ENCODE measurements at regions not wholly inside any gene's neighbourhood (a gene's known extent, or its start where the extent isn't known, plus 50 kb on each side); places are given as distances from the start of the nearest gene placed in this dataset.

DNA sequence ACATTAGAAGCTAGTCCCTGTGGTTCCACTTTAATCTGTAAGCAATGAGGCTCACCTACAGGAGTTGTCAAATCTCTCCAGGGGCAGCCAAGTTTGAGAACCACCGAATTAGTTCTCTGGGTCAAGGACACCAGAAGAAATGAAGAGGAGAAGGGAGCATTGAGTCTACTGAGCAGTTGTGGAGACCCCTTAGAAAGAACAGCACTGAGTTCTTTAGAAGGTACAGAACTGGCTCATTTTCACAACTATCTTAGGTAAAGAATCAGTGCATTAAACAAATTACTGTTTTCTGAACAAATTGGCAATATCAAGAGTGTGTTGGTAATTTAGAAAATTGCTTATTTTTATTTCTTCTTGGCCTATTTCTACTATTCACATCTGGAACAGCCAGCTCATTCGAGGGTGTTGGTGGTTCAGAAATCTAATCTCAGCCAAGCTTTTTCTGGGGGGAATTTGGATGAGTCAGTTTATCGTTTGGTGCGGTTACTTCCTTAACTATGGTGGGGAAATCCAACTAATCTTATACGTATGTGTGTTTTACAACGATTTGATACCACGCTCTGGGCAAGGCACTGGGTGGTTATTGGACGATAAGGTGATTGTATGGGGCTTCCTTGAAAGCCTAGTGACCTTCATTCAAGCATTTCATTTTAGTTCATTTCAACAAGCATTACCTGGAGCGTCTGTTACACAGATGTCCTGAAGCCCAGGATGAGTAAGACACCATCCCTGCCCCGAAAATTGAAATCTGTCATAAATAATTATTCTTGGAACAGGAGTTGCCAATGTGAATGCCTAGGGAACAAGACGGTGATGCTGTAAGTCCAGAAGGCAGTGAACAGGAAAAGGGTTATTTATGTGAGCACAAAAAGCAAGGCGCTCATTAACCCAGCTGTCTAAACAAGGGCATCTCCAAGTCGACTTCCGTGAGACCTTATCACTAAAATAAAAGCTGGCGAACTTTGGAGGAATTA, 52.0 kb upstream of the TMPRSS2 start:
- no peak for DNase-seq

DNA sequence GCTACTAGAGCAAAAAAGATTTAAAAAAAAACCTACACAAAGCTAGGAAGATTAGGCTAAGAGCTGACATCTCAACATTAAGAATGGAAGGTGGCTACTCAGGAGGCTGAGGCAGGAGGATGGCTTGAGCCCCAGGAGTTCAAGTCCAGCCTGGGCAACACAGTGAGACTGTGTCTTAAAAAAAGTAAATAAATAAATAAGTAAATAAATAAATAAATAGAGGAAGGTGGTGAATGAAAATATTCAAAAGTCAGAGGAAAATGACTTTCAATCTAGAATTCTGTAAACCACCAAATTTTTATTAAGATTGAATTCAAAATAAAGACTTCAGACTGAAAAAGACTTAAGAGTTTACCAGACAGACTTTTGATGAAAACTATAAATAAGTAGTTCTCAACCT, 50.9 kb upstream of the TMPRSS2 start:
- no peak for DNase-seq

DNA sequence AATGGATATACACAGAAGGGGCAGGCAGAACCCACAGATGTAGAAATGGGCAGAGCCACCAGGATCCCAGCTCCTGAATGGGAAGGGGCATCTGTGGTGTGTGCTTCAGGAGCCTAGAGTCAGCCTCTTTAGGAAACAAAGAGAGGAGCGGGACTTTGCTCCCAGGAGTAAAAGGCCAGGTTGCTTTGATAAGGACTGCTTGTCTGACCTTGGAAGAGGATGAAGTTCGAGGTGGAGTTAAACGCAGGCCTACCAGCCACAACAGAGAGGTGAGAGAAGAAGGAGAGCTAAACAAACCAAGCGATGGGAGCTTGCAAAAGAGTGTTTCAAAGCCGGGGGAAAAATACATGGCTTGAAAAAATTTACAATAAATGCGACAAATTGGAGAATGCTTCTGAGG, 49.9 kb upstream of the TMPRSS2 start:
- no peak for DNase-seq
